HL-60 (cell line): ENCODE measurements at regions not wholly inside any gene's neighbourhood (a gene's known extent, or its start where the extent isn't known, plus 50 kb on each side); places are given as distances from the start of the nearest gene placed in this dataset.

Experiments used
- DNase-seq, 2 experiments: peaks; one replicate each; pipeline ENCODE4 v3.0.0-alpha.2; 2010 to 2020; ENCODE audit warnings: low read depth in 1 of 2, low spot score in 1 of 2
- H3K27ac ChIP-seq: fragments of 250-450 bp; sonication (Bioruptor Pico); replicated peaks from 2 replicates; pipeline ENCODE4 v1.5.1; 2020; ENCODE audit warnings: mild to moderate bottlenecking, moderate library complexity
- H3K27me3 ChIP-seq: fragments of 250-450 bp; sonication (Bioruptor Pico); 2 replicates; pipeline ENCODE4 v1.5.1; 2021; ENCODE audit warnings: mild to moderate bottlenecking, moderate library complexity; ENCODE audit not compliant: insufficient read depth, poor library complexity, severe bottlenecking
- H3K4me3 ChIP-seq: replicated peaks from 2 replicates; pipeline ENCODE4 v1.5.1; 2011; ENCODE audit warnings: mild to moderate bottlenecking, control low read depth, low read length; ENCODE audit not compliant: insufficient read depth
- CTCF ChIP-seq: IDR thresholded peaks from one replicate; pipeline ENCODE4 v1.5.1; 2011; ENCODE audit warnings: low read length, control low read depth, inconsistent platforms; ENCODE audit not compliant: insufficient read depth
- GABPA ChIP-seq: IDR thresholded peaks from 2 replicates; pipeline ENCODE4 v1.6.1; 2012; ENCODE audit warnings: low read depth
- POLR2AphosphoS5 ChIP-seq: IDR thresholded peaks from 2 replicates; pipeline ENCODE4 v1.6.1; 2012; ENCODE audit warnings: low read depth
- REST ChIP-seq: IDR thresholded peaks from 2 replicates; pipeline ENCODE4 v1.6.1; 2012; ENCODE audit warnings: low read depth; ENCODE audit not compliant: insufficient replicate concordance
- SPI1 ChIP-seq: IDR thresholded peaks from 2 replicates; pipeline ENCODE4 v1.6.1; 2012; ENCODE audit warnings: low read depth, mild to moderate bottlenecking, borderline replicate concordance

GRCh38 chr4:167724941-167725340, 367.4 kb upstream of the ANXA10 start:
- no peak for TF ChIP-seq REST
- TF ChIP-seq CTCF = no peak
- TF ChIP-seq POLR2AphosphoS5 = no peak
- no peak for TF ChIP-seq SPI1
- TF ChIP-seq GABPA = no peak
- Histone ChIP-seq H3K27me3 (no peaks in the 10 kb centered on the region), H3K27ac (no peak overlapping the region), H3K4me3 (no peak overlapping the region)
- DNase-seq = no peak

- Histone ChIP-seq H3K4me3 (no peak overlapping the region), H3K27me3 (no peaks in the 10 kb centered on the region), H3K27ac (no peak overlapping the region)
- TF ChIP-seq SPI1 (no peak), CTCF (no peak), POLR2AphosphoS5 (no peak), REST (no peak), GABPA (no peak)
- no peak for DNase-seq
Observed at GRCh38 chr4:167730769-167731168, 361.6 kb upstream of the ANXA10 start.

GRCh38 chr4:167745024-167745687, 347.2 kb upstream of the ANXA10 start:
- Histone ChIP-seq H3K27me3 (no peaks in the 10 kb centered on the region), H3K27ac (no peak overlapping the region), H3K4me3 (no peak overlapping the region)
- TF ChIP-seq REST (no peak), SPI1 (no peak), POLR2AphosphoS5 (no peak), GABPA (no peak), CTCF (no peak)
- DNase-seq = no peak
